Mucosa of gallbladder (tissue), 1 donor: ENCODE measurements at regions not wholly inside any gene's neighbourhood (a gene's known extent, or its start where the extent isn't known, plus 50 kb on each side); places are given as distances from the start of the nearest gene placed in this dataset.
"Not testable (repeated sequence)": the region's sequence is repeated elsewhere in the genome, so short reads cannot be mapped to it uniquely, and the experiment has no call there.

Source experiments
- DNase-seq: peaks from one replicate; pipeline ENCODE4 v3.0.0-alpha.2; 2020; ENCODE audit warnings: low spot score
- donor health status: DM: no; HTN: no; CAD: no.

DNA sequence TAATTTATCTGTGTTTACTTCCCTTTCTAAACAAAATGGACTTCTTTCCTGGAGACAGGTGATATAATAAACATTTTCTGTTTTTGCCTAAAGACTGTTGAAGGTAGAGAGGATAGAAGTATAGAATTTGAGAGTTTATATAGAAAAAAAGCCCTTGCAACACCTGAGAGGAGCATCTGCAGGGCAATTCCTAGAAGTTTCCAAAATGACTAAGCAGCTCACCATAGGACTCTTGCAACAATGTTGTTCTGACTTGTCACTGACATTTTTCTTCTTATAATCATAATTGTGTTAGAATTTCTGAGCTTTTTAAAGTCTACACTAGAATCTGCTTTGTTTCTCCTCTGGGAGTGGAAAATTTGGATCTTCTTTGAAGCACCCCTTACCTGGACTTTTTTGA lies 216.8 kb downstream of the TUSC1 start:
- no peak for DNase-seq

DNA sequence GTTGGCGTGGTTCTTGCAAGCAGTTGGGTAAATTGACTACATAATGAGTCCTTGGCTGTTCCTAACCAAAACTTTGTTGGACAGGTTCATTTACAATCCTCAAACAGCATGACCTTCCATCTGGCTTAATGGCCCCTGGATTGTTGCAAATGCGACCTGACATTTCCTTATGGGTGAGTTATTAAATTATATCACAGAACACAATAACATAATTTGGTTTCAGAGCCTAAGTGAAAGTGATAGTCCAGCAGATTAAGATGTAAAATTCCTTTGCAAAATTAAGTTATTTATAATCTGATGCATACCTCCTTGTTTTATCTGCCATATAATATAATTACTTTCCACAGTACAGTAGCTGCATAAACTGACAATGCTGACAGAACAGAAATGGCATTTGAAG lies 224.4 kb downstream of the TUSC1 start:
- no peak for DNase-seq

DNA sequence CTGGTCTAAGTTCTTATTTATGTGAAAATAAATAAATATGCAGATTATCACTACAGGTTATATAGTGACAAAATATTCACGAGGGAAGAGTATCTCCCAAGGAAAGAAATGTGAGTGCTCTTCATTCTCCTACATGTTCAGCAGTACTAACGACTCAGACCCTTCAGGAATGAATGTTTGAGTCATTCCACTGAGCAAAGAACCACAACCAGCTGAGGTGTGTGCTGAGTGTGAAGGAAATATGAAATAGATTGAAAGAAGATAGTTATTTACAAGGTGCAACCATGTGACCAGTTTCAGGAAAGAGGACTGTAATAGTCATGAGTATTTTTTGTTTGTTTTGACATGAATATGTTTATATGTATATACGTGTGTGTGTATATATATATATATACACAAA lies 228.7 kb downstream of the TUSC1 start:
- no peak for DNase-seq

DNA sequence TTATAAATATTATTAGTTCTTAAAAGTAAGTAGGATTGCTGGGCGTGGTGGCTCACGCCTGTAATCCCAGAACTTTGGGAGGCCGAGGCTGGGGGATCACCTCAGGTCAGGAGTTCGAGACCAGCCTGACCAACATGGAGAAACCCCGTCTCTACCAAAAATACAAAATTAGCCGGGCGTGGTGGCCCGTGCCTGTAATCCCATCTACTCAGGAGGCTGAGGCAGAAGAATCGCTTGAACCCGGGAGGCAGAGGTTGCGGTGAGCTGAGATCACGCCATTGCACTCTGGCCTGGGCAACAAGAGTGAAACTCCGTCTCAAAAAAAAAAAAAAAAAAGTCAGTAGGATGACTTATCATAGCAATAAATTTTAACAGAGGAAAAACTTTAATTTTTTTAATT lies 232.5 kb downstream of the TUSC1 start:
- DNase-seq, result not testable (repeated sequence)

DNA sequence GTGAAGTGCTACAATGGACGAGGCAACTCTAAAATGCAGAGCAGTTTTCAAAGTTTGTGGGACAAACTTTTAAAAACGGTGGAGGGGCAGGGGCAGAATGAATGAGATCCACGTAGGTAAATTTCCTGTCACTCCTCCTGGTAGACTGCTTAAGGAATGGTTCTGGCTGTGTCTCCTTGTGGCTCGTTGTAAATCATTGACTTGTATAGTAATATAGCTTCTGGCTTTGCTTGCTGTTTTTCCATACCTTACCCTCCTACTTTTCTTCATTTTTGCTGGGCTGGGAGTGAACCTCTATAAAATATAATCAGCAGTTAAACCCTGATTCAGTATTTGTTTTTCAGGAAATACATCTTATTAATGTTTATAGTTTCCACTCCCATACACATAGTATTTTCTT lies 235.7 kb downstream of the TUSC1 start:
- no peak for DNase-seq

DNA sequence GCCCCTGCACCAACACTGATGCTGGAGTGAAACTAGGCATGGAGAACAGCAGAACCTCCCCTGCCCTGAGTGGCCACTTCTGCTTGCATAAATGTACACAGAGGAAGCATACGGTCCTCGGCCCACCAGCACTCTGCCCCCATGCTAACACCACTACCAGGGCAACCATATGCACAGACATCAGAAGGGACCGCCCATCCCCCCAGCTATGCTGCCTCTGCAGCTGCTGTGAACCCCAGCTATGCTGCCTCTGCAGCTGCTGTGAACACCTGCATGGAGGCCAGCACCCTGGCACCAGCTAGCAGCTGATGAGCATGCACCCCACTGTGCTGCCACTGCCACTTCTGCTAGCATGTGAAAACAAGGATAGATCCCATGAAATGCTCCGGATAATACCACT lies 250.3 kb downstream of the TUSC1 start:
- no peak for DNase-seq

DNA sequence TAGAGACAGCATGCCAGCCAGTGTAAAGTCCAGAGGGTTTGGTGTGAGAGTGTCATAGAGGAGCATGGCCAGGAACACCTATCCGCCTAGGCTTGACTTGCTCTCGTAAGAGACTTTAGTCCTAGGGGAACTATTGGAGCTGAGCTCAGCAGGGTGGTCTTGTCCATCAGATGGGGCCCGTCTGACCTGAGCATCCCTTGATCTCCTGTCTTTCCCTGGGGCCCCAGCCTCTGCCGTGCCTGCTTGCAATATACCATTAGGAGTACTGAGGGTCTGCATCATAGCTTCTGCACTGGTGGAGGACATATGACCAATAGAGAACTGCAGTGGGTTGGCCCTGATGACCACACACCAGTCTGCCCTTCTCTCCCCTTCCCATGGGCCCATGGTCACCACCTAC lies 251.0 kb downstream of the TUSC1 start:
- no peak for DNase-seq

DNA sequence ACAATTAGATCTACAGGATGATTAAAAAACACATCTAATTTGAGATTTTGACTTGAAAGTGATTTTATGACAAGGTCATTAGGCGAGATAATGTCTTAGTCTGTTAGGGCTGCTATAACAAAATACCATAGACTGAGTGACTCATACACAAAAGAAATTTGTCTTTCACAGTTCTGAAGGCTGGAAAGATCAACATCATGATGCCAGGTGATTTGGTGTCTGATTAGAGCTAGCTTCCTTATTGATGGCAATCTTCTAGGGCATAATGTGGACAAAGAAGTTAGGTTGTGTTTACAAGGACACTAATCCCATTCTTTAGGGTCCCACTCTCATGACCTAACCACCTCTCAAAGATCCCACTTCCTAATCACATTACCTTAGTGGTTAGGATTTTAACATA lies 256.7 kb downstream of the TUSC1 start:
- DNase-seq, result no peak

DNA sequence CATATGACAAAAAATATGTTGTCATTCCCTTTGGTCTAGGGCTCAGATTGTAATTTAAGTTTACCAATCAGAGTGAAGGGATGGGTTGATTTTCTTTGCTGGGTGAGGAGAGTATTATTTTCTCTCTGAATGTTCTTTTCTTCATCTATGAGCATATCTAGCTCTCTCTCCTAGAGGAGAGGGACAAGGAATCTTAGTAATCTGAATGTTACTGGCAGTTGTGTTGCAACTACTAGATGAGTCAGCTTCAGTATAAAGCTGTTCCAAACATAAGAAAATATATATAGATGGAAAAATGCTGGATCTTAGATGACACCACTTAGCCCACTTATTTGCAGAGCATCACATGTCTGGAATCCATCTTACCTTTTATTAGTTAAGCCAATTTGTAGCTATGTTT lies 259.3 kb downstream of the TUSC1 start:
- DNase-seq, result no peak

DNA sequence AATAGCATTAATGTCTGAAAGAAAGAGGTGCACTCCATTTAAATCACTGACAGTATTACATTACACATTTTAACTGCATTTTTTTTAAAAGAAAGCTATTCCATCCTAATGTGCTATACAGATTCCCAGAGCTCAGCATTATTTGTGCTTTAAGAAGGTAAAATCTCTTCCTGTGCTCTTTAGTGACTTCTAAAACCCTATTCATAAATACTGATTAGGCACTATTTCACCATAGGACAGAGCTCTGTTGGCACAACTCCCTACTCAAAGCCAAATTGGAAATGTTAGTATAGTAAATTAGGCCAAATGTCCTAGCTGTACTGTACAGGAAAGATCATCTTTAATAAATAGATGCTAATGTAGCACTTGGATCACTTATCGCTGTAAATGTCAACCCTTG lies 262.5 kb downstream of the TUSC1 start:
- no peak for DNase-seq

DNA sequence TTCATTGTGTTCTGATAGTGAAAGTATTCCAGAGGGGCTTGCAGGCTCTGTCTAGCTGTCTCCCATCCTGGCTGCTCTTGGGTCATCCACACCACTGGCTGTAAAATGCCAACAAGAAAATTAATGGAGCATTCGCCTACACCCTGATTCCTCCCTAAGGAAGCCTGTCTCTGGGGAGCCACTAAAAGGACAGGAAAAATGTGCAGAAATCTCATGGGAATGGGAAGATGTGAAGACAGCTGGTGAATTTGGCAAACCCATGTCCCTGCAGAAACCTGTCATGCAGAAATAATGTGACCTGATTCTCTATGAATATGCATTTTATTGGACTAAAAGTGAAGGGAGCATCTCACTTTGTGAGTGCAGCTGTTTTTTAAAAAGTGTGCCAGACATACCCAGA lies 265.6 kb downstream of the TUSC1 start:
- no peak for DNase-seq

DNA sequence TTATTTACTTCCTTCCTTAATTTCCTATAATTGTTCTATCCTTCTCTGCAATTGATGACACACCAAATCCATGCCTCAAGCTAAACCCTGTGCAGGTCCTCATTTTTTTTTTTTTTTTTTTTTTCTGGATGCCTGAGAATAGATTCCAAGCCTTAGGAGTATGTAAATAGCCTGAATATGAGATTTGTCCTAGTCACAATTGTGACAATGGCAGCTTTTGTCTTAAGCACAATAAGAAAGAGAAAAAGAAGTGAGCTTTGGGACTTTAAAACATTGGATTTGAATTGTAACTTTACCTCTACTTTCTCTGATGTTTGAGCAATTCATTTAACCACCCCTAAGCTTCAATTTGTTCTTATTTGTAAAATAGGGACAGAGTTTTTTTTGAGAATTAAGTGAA lies 280.5 kb downstream of the TUSC1 start:
- no peak for DNase-seq

DNA sequence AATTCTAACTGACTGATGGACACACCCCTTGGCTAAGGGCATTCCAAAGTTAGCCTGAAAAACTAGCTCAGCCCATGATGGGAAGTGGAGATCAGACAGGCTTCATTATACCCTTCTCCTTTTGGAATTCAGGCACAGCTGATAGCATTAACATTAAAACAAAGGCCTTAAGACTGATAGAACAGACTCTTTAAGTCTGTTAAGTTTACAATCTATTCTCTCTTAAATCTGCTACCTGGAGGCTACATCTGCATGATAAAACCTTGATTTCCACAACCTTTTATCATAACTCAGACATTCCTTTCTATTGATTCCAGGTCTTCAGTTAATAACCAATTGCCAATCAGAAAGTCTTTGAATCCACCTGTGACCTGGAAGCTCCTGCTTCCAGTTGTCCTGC lies 281.4 kb downstream of the TUSC1 start:
- no peak for DNase-seq

DNA sequence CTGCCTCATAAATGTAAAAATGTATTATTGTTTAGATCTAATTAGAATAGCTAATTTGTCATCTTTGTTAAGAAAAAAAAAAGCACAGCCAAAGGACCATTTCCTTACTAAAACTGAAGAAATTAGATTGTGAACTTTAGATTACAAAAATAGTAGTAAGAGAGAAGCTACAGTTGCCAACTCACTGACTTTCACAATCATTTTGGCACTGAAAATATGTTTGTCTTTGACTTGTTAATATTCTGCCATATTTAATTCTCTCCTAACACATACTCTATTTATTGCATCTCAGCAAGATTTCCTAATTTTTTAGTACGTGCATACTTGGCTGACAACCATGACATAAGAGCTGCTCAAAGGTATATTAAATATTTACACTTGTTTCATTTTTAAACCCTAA lies 297.1 kb downstream of the TUSC1 start:
- no peak for DNase-seq

DNA sequence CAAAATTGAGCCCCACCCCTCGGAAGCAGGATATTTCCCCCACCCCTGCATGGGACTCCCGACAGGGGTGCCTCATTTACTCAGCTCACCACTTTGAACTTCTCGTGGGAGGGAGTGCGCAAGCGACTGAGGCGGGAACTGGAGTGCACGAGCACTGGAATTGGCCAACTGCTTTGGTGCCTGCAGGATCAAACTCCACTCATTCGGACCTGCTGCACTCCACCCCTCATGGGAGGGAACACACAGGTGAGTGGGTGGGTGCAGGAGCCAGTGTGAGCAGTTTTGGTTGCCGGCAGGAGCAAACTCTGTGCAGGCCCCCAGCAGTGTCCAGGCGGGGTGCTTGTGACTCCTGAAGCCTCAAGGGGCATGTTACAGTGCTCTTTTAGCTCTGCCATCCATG lies 301.2 kb downstream of the TUSC1 start:
- DNase-seq, result no peak

DNA sequence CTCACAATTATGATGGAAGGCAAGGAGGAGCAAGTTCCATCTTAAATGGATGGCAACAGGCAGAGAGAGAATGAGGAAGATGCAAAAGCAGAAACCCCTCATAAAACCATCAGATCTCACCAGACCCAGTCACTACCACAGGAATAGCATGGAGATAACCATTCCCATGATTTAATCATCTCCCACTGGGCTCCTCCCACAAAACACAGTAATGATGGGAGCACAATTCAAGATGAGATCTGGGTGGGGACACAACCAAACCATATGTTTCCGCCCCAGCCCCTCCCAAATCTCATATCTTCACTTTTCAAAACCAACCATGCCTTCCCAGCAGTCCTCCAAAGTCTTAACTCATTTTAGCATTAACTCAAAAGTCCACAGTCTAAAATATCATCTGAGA lies 304.0 kb downstream of the TUSC1 start:
- no peak for DNase-seq

DNA sequence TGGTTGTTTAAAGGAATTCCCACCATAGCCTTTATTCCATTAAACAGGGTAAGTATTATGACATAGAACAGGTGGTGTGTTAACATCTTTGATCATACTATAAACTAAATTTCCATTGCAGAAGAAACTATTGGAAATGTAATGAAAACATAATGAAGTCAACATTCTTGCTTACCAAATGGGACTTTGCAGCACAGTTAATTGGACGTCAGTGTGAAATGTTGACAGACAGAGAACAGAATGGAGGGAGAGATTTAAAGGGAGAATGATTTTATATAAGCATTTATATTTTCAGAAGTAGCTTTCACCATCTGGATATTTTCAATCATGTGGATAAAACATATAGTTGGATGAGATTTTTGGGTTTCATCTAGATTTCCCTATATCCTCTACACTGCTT lies 311.3 kb downstream of the TUSC1 start:
- DNase-seq, result no peak

DNA sequence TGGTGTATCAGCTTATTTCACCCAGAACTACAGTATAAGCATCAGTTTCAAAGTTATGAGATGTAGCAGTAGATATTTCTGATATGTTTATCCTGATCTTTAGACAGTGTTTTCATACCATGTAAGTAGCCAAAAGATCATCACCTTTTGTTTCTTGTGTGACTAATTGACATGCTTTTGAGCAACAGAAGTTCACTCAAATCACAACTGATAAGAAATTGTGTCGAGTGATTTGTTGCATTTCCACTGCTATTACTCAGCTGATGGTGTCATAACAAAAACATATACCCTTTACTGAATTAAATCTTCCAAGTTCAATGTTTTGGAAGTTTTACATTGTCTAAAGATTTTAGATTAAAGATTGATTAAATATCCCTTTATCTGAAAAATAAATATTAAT lies 324.5 kb downstream of the TUSC1 start:
- no peak for DNase-seq

DNA sequence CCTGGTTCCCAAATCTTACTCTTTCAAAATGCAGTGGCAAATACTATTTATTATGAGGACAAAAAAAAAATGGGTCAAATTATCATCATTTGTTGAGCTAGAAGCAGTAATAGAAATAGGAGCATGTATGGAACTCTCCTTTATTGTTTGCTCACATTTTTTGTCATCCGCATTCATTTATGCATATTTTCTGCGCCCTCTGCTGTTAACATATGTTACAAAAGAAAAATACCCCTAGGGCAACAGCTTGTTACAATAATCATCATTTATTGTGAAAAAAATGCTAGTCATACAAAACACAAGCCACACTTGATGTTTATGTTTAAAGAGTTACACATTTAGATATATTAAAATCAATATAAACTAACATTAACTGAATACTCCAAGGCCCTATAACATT lies 328.2 kb downstream of the TUSC1 start:
- no peak for DNase-seq

DNA sequence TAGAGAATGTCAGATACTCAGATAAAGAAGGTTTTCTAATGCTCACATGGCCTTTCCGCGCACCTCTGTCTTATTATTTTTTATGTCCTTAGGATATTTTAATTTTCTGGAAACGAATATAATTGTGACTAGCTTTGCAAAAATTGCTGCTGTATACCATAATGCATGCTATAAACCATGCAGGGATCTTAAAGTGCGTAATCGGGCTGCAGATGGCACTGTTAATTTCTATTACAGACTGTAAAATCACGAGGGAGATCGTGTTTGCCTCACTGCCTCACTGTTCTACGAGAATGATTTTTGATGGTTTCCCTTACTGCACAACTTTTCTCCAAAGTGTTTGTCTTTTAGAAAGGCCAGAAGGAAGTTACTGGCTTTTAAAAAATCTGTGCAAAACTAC lies 356.1 kb downstream of the TUSC1 start:
- no peak for DNase-seq

DNA sequence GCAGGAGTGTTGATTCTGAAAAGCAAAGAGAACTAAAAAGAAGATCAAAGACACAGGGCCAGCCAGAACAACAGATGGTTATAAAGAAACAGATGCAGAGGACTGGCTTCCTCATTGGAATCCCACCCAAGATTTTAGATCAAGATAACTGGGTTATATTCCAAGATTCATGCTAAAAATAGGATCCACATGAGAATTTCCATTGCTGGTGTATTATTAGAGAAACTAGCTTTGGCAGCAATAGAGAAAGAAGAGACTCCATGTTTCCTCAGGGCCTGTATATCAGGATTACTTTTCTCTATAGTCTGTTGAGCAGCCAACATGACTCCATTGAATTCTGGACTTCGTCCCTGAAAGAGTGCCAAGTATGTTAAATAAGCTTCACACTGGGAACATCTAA lies 367.3 kb downstream of the TUSC1 start:
- DNase-seq, result no peak

DNA sequence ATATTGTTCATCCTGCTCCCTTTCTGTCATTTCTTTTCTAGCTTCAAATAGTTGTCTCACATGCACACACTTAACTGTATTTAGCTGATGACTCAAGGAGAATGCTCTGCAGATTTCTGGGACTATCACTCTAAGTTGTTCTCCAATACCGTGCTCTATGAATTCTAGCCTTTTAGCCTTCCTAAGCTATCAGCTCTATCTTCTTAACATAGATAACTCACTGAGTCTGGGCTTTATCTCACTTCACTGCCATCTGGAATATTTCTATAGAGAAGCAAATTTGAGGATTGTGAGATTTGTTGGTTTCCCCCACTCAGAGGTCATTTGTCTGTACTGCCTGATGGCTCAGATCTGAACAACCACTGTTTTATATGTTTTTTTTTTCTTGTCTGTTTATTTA lies 369.7 kb downstream of the TUSC1 start:
- DNase-seq, result no peak

DNA sequence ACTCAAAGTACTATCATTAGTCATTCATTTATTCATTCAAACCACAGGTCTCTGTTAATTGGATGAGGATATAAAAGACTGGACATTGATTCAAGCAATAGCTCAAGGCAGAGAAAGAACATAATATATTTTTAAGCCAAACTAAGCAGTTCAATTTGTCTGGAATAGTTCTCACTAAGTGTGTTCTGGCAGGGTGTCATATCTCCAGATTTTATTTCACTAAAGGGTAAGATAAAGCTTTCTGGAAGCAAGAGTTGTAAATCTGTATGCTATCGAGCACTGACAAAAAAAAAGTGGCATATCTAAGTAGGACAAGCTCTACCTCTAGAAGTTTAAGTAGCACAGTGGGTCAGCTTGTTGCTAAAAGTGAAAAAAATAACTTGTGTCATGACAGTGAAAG lies 375.6 kb downstream of the TUSC1 start:
- DNase-seq, result no peak

DNA sequence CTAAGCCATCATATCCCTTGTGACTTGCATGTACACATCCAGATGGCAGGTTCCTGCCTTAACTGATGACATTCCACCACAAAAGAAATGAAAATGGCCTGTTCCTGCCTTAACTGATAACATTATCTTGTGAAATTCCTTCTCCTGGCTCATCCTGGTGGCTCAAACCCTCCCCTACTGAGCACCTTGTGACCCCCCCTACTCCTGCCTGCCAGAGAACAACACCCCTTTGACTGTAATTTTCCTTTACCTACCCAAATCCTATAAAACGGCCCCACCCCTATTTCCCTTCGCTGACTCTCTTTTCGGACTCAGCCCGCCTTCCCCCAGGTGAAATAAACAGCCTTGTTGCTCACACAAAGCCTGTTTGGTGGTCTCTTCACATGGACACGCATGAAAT lies 390.0 kb downstream of the TUSC1 start:
- not testable (repeated sequence) for DNase-seq

DNA sequence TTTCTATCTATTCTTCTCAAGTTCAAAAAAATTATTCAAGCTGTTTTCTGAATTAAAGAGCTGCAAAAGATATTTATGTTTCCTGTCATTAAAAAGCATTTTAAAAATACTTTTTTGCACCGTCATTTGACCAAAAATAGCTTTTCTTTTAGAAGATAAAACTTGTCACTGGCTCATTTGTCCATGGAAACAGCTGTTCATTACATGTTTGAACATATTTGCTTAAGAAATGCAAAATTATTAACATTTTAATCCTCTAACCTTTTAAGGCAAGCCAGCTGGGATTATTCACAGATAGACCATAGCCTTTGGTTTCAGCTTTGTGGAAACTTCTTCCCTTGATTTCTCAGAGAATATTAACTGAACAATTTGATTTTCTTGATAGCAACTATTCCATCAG lies 393.9 kb downstream of the TUSC1 start:
- DNase-seq, result no peak
